CD8-positive, alpha-beta memory T cell (primary cell): ENCODE measurements at regions not wholly inside any gene's neighbourhood (a gene's known extent, or its start where the extent isn't known, plus 50 kb on each side); places are given as distances from the start of the nearest gene placed in this dataset.

Experiments used
- CTCF ChIA-PET: fragments of 350-600 bp; sonication (Branson Sonifier 250); formaldehyde crosslinking; loops from one replicate; lab custom pipeline; 2021; ENCODE audit warnings: antibody characterized with exemption; lab: Charles Lee
- POLR2A ChIA-PET: fragments of 350-600 bp; sonication (Branson Sonifier 250); formaldehyde crosslinking; loops from one replicate; lab custom pipeline; 2021; ENCODE audit warnings: antibody characterized with exemption; lab: Charles Lee
- DNase-seq, 5 donors: peaks; one replicate each; pipeline versions ENCODE4 v3.0.0 to v3.0.0-alpha.2; 2020 to 2022; ENCODE audit warnings: mixed read lengths in 1 of 5
- H3K27ac ChIP-seq: one replicate; pipeline ENCODE4 v1.7.0; 2013; ENCODE audit warnings: low read depth, mild to moderate bottlenecking, low read length, moderate library complexity
- H3K27me3 ChIP-seq: 2 replicates; pipeline ENCODE4 v1.7.0; 2013; ENCODE audit warnings: low read length, mild to moderate bottlenecking; ENCODE audit not compliant: insufficient read depth, poor library complexity, severe bottlenecking
- H3K36me3 ChIP-seq: 2 replicates; pipeline ENCODE4 v1.7.0; 2013; ENCODE audit warnings: mild to moderate bottlenecking, low read length, moderate library complexity; ENCODE audit not compliant: insufficient read depth
- H3K4me1 ChIP-seq: 2 replicates; pipeline ENCODE4 v1.7.0; 2013; ENCODE audit warnings: mild to moderate bottlenecking, low read length, moderate library complexity; ENCODE audit not compliant: insufficient read depth
- H3K4me3 ChIP-seq: 2 replicates; pipeline ENCODE4 v1.7.0; 2013; ENCODE audit warnings: mild to moderate bottlenecking, low read length
- H3K9me3 ChIP-seq: 2 replicates; pipeline ENCODE4 v1.7.0; 2013; ENCODE audit warnings: mild to moderate bottlenecking, low read length
- H3K27ac Mint-ChIP-seq, 8 donors: one replicate each; pipeline ENCODE4 v1.8.0; 2020 to 2021; ENCODE audit warnings: mixed read lengths in 8 of 8, mild to moderate bottlenecking in 6 of 8, inconsistent platforms in 3 of 8, moderate library complexity in 3 of 8
- H3K27me3 Mint-ChIP-seq, 2 donors: one replicate each; pipeline ENCODE4 v1.8.0; 2020 to 2021; ENCODE audit warnings: mixed read lengths in 2 of 2, mild to moderate bottlenecking in 1 of 2, moderate library complexity in 1 of 2
- H3K36me3 Mint-ChIP-seq, 3 donors: one replicate each; pipeline ENCODE4 v1.8.0; 2020 to 2021; ENCODE audit warnings: mixed read lengths in 3 of 3, inconsistent platforms in 1 of 3, mild to moderate bottlenecking in 1 of 3
- H3K4me1 Mint-ChIP-seq, 3 donors: one replicate each; pipeline ENCODE4 v1.8.0; 2020 to 2021; ENCODE audit warnings: mixed read lengths in 3 of 3, inconsistent platforms in 1 of 3, mild to moderate bottlenecking in 1 of 3
- H3K4me3 Mint-ChIP-seq, 7 donors: one replicate each; pipeline ENCODE4 v1.8.0; 2020 to 2021; ENCODE audit warnings: mixed read lengths in 7 of 7, mild to moderate bottlenecking in 6 of 7, moderate library complexity in 4 of 7, inconsistent platforms in 2 of 7
- H3K9me3 Mint-ChIP-seq, 5 donors: one replicate each; pipeline ENCODE4 v1.8.0; 2020 to 2022; ENCODE audit warnings: mixed read lengths in 5 of 5, mild to moderate bottlenecking in 3 of 5, moderate library complexity in 2 of 5, inconsistent platforms in 1 of 5

- H3K4me1 ChIP-seq = no peaks in the 10 kb centered on the region
- no peaks in the 10 kb centered on the region for H3K27me3 ChIP-seq
- H3K9me3 Mint-ChIP-seq = peaks cover 5 to 21% (median 10%) of the 10 kb centered on the region in 5 donors
- no peaks in the 10 kb centered on the region for H3K27me3 Mint-ChIP-seq
- no peaks in the 10 kb centered on the region for H3K36me3 Mint-ChIP-seq
- no peaks in the 10 kb centered on the region for H3K4me1 Mint-ChIP-seq
- no peak overlapping the region for H3K4me3 ChIP-seq
- H3K27ac ChIP-seq = no peak overlapping the region
- H3K36me3 ChIP-seq = no peaks in the 10 kb centered on the region
- POLR2A ChIA-PET = no interaction called here
- CTCF ChIA-PET = no interaction called here
- no peak overlapping the region for H3K4me3 Mint-ChIP-seq
- H3K27ac Mint-ChIP-seq = no peak overlapping the region
- DNase-seq = no peak
- H3K9me3 ChIP-seq = no peaks in the 10 kb centered on the region
These were observed 1437.0 kb downstream of the OTOL1 start for GRCh38 chr3:162933656-162934055.

- no peaks in the 10 kb centered on the region for H3K4me1 ChIP-seq
- peaks cover 7 to 25% (median 9%) of the 10 kb centered on the region in 5 donors for H3K9me3 Mint-ChIP-seq
- H3K36me3 Mint-ChIP-seq = no peaks in the 10 kb centered on the region
- no peaks in the 10 kb centered on the region for H3K27me3 ChIP-seq
- H3K27ac ChIP-seq = no peak overlapping the region
- H3K4me3 ChIP-seq = no peak overlapping the region
- H3K27ac Mint-ChIP-seq = no peak overlapping the region
- ChIA-PET CTCF (no interaction called here), POLR2A (no interaction called here)
- H3K36me3 ChIP-seq = no peaks in the 10 kb centered on the region
- H3K4me1 Mint-ChIP-seq = no peaks in the 10 kb centered on the region
- DNase-seq = no peak
- no peak overlapping the region for H3K4me3 Mint-ChIP-seq
- H3K27me3 Mint-ChIP-seq = no peaks in the 10 kb centered on the region
- H3K9me3 ChIP-seq = no peaks in the 10 kb centered on the region
These were observed 1440.1 kb downstream of the OTOL1 start for GRCh38 chr3:162936706-162937105.

DNA sequence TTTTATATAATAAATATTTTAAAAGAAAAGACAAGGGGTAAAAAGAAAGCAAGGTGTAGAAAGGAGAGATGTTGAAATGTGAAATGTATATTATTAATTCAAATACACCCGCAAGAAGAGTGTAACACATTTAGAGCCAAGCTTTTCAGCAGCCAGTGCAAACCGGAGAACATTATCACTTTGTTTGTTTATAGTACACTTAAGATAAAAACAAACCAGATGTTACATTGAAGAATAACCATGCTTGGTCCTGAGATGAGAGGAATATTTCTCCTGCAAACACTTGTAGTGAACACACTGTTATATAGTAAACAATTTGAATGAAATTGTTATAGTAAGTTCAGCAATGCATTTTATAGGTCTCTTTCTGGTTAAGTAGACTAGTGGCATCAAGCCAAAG is 1441.5 kb downstream of the OTOL1 start:
- Histone ChIP-seq H3K9me3 (no peaks in the 10 kb centered on the region), H3K4me3 (no peak overlapping the region), H3K36me3 (no peaks in the 10 kb centered on the region), H3K27me3 (no peaks in the 10 kb centered on the region), H3K4me1 (no peaks in the 10 kb centered on the region), H3K27ac (no peak overlapping the region)
- Mint-ChIP-seq H3K27me3 (no peaks in the 10 kb centered on the region), H3K4me3 (no peak overlapping the region), H3K9me3 (peaks cover 7 to 32% (median 9%) of the 10 kb centered on the region in 5 donors), H3K27ac (no peak overlapping the region), H3K36me3 (no peaks in the 10 kb centered on the region), H3K4me1 (no peaks in the 10 kb centered on the region)
- no peak for DNase-seq
- CTCF ChIA-PET = no interaction called here
- POLR2A ChIA-PET = no interaction called here

DNA sequence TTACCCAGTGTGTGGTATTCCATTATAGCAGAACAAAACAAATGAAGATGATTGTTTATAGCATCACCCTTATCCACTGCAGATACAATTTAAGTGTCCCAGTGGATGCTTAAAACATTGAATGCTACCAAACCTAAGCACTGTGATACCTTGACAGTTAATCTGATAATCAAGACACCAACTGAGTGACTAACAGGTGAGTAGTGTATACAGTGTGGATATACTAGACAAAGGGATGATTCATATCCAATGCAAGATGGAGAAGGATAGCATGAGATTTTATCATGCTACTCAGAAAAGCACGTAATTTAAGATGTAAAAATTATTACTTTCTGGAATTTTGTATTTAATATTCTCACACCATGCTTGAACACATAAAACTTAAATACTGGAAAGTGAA is 1449.0 kb downstream of the OTOL1 start:
- POLR2A ChIA-PET = no interaction called here
- CTCF ChIA-PET = no interaction called here
- Histone ChIP-seq H3K4me1 (no peaks in the 10 kb centered on the region), H3K36me3 (no peaks in the 10 kb centered on the region), H3K27me3 (no peaks in the 10 kb centered on the region), H3K9me3 (peaks cover 4% of the 10 kb centered on the region), H3K4me3 (no peak overlapping the region), H3K27ac (no peak overlapping the region)
- H3K27ac Mint-ChIP-seq = no peak overlapping the region
- H3K4me3 Mint-ChIP-seq = no peak overlapping the region
- no peaks in the 10 kb centered on the region for H3K4me1 Mint-ChIP-seq
- H3K27me3 Mint-ChIP-seq = no peaks in the 10 kb centered on the region
- H3K36me3 Mint-ChIP-seq = no peaks in the 10 kb centered on the region
- no peak for DNase-seq
- peaks cover 2 to 33% (median 10%) of the 10 kb centered on the region in 5 donors for H3K9me3 Mint-ChIP-seq

- ChIA-PET POLR2A (no interaction called here), CTCF (no interaction called here)
- no peak overlapping the region for H3K27ac Mint-ChIP-seq
- no peaks in the 10 kb centered on the region for H3K4me1 Mint-ChIP-seq
- H3K4me3 Mint-ChIP-seq = no peak overlapping the region
- no peak for DNase-seq
- Histone ChIP-seq H3K4me3 (no peak overlapping the region), H3K9me3 (no peaks in the 10 kb centered on the region), H3K4me1 (no peaks in the 10 kb centered on the region), H3K27ac (no peak overlapping the region), H3K36me3 (no peaks in the 10 kb centered on the region), H3K27me3 (no peaks in the 10 kb centered on the region)
- no peaks in the 10 kb centered on the region for H3K27me3 Mint-ChIP-seq
- H3K36me3 Mint-ChIP-seq = no peaks in the 10 kb centered on the region
- H3K9me3 Mint-ChIP-seq = peaks cover 0 to 29% (median 3%) of the 10 kb centered on the region in 5 donors
These were observed 1460.1 kb downstream of the OTOL1 start for GRCh38 chr3:162956711-162957110.

DNA sequence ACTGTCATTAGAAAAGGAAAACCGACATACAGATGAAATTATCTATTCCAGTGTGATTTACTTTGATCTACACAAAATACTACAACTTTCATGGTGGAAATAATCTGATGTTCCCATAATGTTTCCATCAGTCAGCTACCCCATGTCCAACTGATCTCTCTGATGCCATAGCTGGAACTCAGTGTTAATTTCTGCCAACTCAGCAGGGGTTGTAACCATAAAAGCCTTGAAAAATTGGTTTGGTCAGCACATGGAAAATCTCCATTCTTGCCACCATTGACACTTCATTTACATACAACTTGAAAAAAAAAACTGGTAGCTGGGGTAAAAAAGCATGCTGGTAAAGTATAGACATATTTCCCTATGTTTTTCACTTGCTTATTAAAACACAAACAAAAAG is 1463.7 kb downstream of the OTOL1 start:
- Mint-ChIP-seq H3K36me3 (no peaks in the 10 kb centered on the region), H3K4me1 (no peaks in the 10 kb centered on the region), H3K4me3 (no peak overlapping the region), H3K9me3 (peaks cover 0 to 14% (median 3%) of the 10 kb centered on the region in 5 donors), H3K27me3 (no peaks in the 10 kb centered on the region), H3K27ac (no peak overlapping the region)
- H3K36me3 ChIP-seq = no peaks in the 10 kb centered on the region
- no peak overlapping the region for H3K4me3 ChIP-seq
- CTCF ChIA-PET = no interaction called here
- no peak overlapping the region for H3K27ac ChIP-seq
- H3K27me3 ChIP-seq = no peaks in the 10 kb centered on the region
- POLR2A ChIA-PET = no interaction called here
- no peaks in the 10 kb centered on the region for H3K4me1 ChIP-seq
- no peak for DNase-seq
- H3K9me3 ChIP-seq = no peaks in the 10 kb centered on the region

DNA sequence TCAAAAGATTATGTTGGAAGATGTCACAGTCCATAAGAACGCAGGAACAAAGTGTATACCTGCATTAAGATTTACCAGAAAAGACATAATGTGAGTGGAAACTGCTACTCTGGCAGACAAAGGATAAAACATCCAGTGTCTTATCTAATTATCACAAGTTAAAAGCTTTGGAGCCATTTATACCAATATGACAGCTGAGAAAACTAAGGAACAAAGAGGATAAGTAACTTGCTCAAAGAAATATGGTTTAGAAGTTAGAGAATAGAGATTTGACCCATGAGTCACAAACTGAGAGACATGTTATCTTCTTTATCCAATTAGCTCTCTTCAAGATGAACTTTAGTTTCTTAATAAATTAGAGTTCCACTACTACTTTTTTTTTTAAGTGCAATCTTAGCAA is 1473.7 kb downstream of the OTOL1 start:
- H3K4me1 Mint-ChIP-seq = no peaks in the 10 kb centered on the region
- POLR2A ChIA-PET = no interaction called here
- CTCF ChIA-PET = no interaction called here
- Histone ChIP-seq H3K4me1 (no peaks in the 10 kb centered on the region), H3K4me3 (no peak overlapping the region), H3K27me3 (no peaks in the 10 kb centered on the region), H3K36me3 (no peaks in the 10 kb centered on the region), H3K9me3 (no peaks in the 10 kb centered on the region), H3K27ac (no peak overlapping the region)
- DNase-seq = no peak
- H3K36me3 Mint-ChIP-seq = no peaks in the 10 kb centered on the region
- H3K27me3 Mint-ChIP-seq = no peaks in the 10 kb centered on the region
- H3K27ac Mint-ChIP-seq = no peak overlapping the region
- peaks cover 0 to 18% (median 10%) of the 10 kb centered on the region in 5 donors for H3K9me3 Mint-ChIP-seq
- H3K4me3 Mint-ChIP-seq = no peak overlapping the region

DNA sequence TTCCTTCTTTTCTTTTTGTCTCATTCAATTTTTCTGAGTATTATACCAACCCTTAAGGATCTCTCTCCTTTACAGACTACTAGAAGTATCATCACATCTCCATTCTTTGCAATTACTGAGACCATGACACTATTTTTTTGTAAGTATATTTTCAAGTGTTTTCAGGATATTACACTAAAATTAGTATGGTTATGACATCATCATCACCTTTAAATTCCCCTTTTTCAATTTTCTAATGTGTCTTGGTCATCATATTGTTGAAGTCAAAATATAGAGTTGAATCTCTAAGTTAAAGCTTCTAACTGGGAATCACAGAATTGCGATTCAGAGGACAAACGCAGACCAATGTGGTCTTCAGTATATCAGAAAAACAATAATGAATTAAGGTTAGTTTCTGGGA is 1475.1 kb downstream of the OTOL1 start:
- no peak overlapping the region for H3K27ac Mint-ChIP-seq
- Histone ChIP-seq H3K4me3 (no peak overlapping the region), H3K27ac (no peak overlapping the region), H3K36me3 (no peaks in the 10 kb centered on the region), H3K4me1 (no peaks in the 10 kb centered on the region), H3K9me3 (no peaks in the 10 kb centered on the region), H3K27me3 (no peaks in the 10 kb centered on the region)
- no peak for DNase-seq
- H3K4me3 Mint-ChIP-seq = no peak overlapping the region
- ChIA-PET POLR2A (no interaction called here), CTCF (no interaction called here)
- peaks cover 0 to 11% (median 6%) of the 10 kb centered on the region in 5 donors for H3K9me3 Mint-ChIP-seq
- H3K27me3 Mint-ChIP-seq = no peaks in the 10 kb centered on the region
- H3K36me3 Mint-ChIP-seq = no peaks in the 10 kb centered on the region
- no peaks in the 10 kb centered on the region for H3K4me1 Mint-ChIP-seq

DNA sequence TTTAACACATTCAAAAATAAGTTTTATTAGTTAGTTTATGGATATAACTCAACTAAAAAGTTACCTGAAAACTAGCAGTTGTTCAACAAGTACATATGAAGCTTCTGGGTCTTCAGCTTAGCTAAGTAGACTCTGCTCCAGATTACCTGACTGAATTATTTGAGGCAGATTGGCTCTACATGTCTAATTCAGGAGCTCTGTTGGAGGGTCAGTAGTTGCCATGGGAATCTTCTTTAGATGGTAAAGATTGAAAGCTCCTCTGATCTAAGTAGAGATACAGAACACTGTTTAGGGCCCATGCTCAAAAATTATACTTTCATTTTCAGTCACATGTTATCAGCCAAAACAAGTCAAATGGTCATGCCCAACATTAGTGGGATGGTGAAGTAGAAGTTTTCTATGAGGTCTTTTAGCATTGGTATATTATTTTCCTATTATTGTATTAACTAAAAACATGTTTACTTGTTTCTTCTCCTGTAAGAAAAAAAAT is 1476.9 kb downstream of the OTOL1 start:
- Mint-ChIP-seq H3K27ac (no peak overlapping the region), H3K27me3 (no peaks in the 10 kb centered on the region), H3K4me3 (no peak overlapping the region), H3K9me3 (peaks cover 0 to 11% (median 6%) of the 10 kb centered on the region in 5 donors), H3K36me3 (no peaks in the 10 kb centered on the region), H3K4me1 (no peaks in the 10 kb centered on the region)
- ChIA-PET POLR2A (no interaction called here), CTCF (no interaction called here)
- no peak overlapping the region for H3K27ac ChIP-seq
- H3K4me1 ChIP-seq = no peaks in the 10 kb centered on the region
- H3K36me3 ChIP-seq = no peaks in the 10 kb centered on the region
- H3K27me3 ChIP-seq = no peaks in the 10 kb centered on the region
- H3K4me3 ChIP-seq = no peak overlapping the region
- DNase-seq = no peak
- no peaks in the 10 kb centered on the region for H3K9me3 ChIP-seq
